Activated naive CD4-positive, alpha-beta T cell treated with anti-CD3 and anti-CD28 coated beads, Interleukin-2, amount 50 U/mL, for 72 hours (primary cell): ENCODE measurements at regions not wholly inside any gene's neighbourhood (a gene's known extent, or its start where the extent isn't known, plus 50 kb on each side); places are given as distances from the start of the nearest gene placed in this dataset.
"Not testable (repeated sequence)": the region's sequence is repeated elsewhere in the genome, so short reads cannot be mapped to it uniquely, and the experiment has no call there.

ENCODE experiments used
- ATAC-seq, 2 donors: fragments of 150-1000 bp; cut with Tn5 transposase; 2 replicates each; pipeline ENCODE4 v1.10.0; 2021; ENCODE audit warnings: mild to moderate bottlenecking in 2 of 2, moderate library complexity in 2 of 2
- DNase-seq, 2 donors: peaks; one replicate each; pipeline ENCODE4 v3.0.0; 2021 to 2022; ENCODE audit warnings: low spot score in 2 of 2
- H3K27ac Mint-ChIP-seq, 2 donors: one replicate each; pipeline ENCODE4 v1.8.0; 2022; ENCODE audit warnings: mild to moderate bottlenecking in 2 of 2, mixed read lengths in 2 of 2
- H3K36me3 Mint-ChIP-seq, 2 donors: one replicate each; pipeline ENCODE4 v1.8.0; 2022; ENCODE audit warnings: mixed read lengths in 2 of 2
- H3K9me3 Mint-ChIP-seq, 2 donors: one replicate each; pipeline ENCODE4 v1.8.0; 2022; ENCODE audit warnings: mixed read lengths in 2 of 2

DNA sequence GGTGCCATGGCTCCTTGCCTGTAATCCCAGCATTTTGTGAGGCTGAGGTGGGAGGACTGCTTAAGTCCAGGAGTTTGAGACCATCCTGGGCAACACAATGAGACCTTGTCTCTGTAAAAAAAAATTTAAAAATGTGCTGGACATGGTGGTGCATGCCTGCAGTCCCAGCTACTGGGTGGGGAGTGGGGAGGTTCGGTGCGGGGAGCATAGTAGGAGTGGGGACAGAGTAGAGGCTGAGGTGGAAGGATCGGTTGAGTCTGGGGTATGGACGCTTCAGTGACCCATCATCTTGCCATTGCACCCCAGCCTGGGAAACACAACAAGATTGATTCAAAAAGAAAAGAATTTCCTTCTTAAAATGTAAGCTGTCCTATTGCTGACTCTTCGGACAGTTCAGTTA, 1490.0 kb upstream of the GBE1 start:
- H3K9me3 Mint-ChIP-seq, result peaks cover 14 to 15% of the 10 kb centered on the region in 2 donors
- DNase-seq, result no peak
- no peak overlapping the region for H3K27ac Mint-ChIP-seq
- no peak for ATAC-seq
- H3K36me3 Mint-ChIP-seq, result peaks cover 0 to 11% of the 10 kb centered on the region in 2 donors

DNA sequence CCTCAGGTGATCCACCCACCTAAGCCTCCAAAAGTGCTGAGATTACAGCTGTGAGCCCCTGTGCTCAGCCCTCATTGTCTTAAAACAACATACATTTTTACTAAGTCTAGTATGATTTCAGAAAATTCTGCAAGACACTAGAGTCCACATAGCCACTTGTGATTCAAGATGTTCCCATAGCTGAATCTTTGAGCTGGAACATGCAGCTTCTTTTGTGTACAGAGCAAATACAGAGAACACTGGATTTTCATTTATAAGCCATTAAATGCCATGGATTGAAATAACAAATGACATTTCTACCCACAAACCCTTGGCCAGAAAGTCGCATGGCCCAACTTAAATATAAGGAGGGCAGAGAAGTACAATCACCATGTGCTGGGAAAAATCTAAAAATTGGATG, 1489.2 kb upstream of the GBE1 start:
- no peak overlapping the region for H3K27ac Mint-ChIP-seq
- peaks cover 18% of the 10 kb centered on the region in 2 donors for H3K9me3 Mint-ChIP-seq
- no peak for ATAC-seq
- H3K36me3 Mint-ChIP-seq, result peaks cover 0 to 19% of the 10 kb centered on the region in 2 donors
- no peak for DNase-seq

DNA sequence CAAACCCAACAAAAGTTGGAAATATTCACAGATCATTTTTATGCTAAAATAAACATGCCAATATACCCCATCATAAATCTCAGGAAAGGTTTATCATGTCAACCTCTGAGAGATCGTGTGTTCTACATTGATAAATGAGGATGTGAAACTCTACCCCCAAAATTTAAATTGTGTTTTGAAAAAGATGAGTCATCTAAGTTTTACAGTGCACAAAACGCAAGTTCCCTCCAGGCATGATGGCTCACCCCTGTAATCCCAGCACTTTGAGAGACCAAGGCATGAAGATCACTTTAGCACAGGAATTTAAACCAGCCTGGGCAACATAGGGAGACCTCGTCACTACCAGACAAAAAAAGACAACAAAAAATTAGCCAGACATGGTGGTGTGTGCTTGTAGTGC, 1487.0 kb upstream of the GBE1 start:
- DNase-seq (no peak), ATAC-seq (no peak)
- no peak overlapping the region for H3K27ac Mint-ChIP-seq
- H3K36me3 Mint-ChIP-seq, result peaks cover 0 to 22% of the 10 kb centered on the region in 2 donors
- H3K9me3 Mint-ChIP-seq, result peaks cover 27 to 28% of the 10 kb centered on the region in 2 donors

DNA sequence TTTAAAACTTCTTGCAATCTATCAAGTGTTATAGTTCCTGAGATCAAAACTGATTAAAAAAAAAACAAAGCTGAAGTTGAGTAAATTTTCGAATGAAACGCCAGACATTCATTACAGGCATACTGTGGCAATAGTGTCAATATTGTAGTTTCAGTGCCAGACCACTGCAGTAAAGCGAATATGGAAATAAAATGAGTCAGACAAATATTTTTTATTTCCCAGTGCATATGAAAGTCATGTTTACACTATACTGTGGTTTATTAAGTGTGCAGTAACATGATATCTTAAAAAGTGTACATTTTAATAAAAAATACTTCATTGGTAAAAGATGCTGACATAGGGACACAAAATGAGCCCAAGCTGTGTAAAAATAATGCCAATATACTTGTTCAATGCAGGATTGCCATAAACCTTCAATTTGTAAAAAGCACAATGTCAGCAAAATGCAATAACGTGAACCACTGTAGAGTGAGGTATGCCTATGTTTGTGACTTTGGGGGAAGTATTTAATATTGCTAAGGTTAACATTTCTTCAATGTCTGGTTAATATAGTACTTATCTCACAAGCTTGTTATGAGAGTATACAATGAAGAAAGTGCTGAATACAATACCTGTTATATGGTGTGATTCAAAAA, 1473.9 kb upstream of the GBE1 start:
- DNase-seq (no peak), ATAC-seq (no peak)
- peaks cover 4 to 18% of the 10 kb centered on the region in 2 donors for H3K9me3 Mint-ChIP-seq
- H3K27ac Mint-ChIP-seq, result no peak overlapping the region
- no peaks in the 10 kb centered on the region for H3K36me3 Mint-ChIP-seq

DNA sequence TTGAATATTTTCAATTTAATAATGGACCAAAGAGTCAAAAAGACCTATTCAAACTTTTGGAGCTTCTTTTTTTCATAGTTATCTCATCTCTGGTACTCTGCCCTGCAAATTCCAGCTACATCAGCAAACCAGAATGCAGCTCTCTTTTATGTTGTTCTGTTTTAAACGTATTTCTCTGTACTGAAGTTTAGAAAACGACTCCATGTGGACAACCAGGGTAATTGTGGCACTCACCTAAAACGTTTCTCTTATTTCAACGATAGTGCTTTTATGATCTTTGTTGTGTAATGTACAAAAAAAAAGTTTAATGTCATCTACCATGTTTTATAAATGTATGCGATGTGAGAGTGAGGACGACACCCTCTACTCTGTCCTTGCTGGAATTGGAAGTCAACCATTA, 1472.3 kb upstream of the GBE1 start:
- no peaks in the 10 kb centered on the region for H3K36me3 Mint-ChIP-seq
- no peak overlapping the region for H3K27ac Mint-ChIP-seq
- ATAC-seq (no peak), DNase-seq (no peak)
- H3K9me3 Mint-ChIP-seq, result peaks cover 4 to 16% of the 10 kb centered on the region in 2 donors

DNA sequence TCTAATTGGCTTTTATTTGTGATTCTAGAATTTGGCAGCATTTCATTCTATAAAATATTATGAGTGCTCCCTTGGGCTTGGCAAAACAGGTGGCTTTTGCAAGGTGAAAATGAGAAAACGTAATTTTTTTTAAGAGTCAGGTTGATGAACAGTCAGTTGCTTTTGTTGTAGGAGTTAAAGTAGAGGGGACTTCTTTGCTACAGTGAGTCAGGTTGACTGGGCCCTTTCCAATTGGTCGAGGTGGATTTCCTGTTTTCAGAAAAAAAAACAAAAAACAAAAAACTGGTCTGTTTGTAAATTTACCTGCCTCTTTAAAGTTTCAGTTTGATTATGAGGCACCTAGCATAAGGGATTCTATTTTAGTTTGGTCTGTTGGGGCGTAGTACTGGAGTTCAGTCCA, 1469.4 kb upstream of the GBE1 start:
- no peak for DNase-seq
- H3K27ac Mint-ChIP-seq, result no peak overlapping the region
- no peak for ATAC-seq
- H3K36me3 Mint-ChIP-seq, result no peaks in the 10 kb centered on the region
- peaks cover 0 to 28% of the 10 kb centered on the region in 2 donors for H3K9me3 Mint-ChIP-seq

DNA sequence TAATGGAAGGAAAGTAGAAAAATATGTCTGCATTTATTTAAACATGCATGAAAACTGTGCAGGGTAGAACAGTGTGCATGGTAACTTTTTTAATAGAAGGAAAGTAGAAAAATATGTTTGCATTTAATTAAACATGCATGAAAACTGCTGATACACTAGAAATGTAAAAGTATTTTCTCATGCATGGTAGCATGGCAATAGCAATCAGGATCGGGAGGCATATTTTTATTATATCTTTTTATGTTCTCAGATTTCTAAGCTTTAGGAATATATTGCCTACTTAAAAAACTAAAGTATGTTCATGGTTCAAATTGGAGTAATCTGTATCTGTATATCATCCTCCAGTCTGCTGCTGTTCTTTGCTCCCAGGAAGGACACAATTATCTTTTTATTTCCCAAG, 1468.9 kb upstream of the GBE1 start:
- DNase-seq (no peak), ATAC-seq (no peak)
- no peak overlapping the region for H3K27ac Mint-ChIP-seq
- H3K36me3 Mint-ChIP-seq, result no peaks in the 10 kb centered on the region
- H3K9me3 Mint-ChIP-seq, result peaks cover 0 to 28% of the 10 kb centered on the region in 2 donors

DNA sequence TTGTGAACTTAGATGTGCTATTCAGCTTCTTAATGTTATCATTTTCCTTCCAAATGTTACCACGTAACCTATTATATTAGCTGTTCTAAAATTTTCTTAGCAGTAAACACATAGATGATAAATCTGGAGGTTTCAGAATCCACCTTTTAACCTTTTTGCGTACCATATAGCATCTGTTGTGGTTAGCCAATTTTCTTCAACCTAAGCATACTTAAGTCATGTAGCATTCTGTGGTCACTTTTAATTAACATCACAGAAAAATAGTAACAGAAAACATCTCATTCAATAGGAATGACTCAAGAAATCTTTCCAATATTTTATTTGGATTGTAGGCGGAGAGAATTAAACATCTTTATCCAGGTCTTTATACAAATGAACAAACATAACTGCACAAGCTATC, 1465.3 kb upstream of the GBE1 start:
- ATAC-seq (no peak), DNase-seq (no peak)
- Mint-ChIP-seq H3K9me3 (peaks cover 3 to 20% of the 10 kb centered on the region in 2 donors), H3K36me3 (no peaks in the 10 kb centered on the region), H3K27ac (no peak overlapping the region)

DNA sequence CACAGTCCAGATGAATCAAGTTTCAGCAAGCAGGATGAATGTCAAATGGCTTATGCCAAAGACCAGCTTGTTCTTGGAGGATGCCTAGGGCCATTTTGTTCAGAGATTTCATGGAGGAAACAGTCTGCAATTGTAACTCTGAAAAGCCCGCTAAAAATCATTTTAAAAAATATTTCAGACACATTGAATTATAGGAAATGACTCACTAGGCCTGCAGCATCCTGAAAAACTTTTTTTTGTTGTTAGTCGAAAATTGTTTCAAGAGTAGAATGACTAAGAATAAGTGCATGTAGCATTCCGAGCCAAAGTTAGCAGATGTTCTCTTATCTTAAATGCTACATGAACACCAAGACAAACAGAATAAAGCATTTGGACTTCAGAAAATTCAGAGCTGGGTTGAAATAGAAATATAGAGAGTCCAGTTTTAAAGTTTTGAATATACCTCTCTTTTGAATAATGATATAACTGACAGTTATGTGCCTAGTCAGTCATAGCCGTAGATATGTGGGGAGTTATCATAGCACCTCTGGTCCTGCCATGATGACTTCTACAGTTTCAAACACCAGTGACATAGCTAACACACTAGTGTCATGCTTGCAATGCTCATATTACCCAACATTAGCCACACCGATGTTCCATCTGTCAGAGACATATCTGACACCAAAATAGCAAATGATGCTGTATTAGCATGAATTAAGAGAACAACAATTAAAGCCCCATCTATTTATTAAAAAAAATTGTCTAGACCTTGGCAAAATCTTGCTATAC, 1462.8 kb upstream of the GBE1 start:
- DNase-seq (no peak), ATAC-seq (no peak)
- Mint-ChIP-seq H3K9me3 (peaks cover 3 to 12% of the 10 kb centered on the region in 2 donors), H3K27ac (no peak overlapping the region), H3K36me3 (no peaks in the 10 kb centered on the region)

DNA sequence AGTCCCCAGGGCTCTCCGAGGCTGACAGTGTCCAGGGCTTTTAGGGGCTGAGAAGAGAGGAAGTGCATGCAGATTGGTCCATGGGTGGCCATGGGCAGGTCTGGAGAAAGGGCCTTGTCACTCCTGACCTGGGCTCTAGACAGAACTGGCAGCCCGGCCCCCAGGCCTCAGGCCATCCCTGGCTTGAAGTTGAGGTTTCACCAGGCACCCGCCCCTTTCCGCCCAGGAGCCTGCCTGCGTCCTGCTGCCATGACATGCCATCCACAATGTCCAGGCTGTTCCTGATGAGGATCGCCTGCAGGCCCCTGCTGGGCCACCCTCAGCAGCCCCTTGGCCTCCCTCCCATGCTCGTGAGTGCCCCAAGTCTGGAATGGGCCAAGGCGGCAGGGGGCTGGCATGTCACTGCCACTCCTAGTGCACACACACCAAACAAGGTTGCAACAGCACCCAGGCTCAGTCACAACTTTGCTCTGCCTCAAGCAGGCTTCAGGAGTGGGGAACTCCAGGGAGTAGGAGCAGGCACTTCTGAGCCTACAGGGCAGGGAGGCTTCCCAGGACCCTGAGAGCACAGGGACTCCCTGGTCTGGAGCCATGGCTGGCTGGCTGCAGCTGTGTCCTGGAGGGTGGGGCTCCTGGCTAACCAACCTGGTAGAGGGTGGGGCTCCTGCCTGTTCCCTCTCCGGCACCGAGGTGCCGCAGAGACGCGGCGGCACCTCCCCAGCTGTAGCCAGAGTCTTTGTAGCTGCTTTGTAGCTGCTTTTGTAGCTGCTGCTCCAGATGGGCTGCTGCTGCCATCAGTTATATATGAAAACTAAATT, 1457.1 kb upstream of the GBE1 start:
- no peaks in the 10 kb centered on the region for H3K36me3 Mint-ChIP-seq
- no peak for ATAC-seq

DNA sequence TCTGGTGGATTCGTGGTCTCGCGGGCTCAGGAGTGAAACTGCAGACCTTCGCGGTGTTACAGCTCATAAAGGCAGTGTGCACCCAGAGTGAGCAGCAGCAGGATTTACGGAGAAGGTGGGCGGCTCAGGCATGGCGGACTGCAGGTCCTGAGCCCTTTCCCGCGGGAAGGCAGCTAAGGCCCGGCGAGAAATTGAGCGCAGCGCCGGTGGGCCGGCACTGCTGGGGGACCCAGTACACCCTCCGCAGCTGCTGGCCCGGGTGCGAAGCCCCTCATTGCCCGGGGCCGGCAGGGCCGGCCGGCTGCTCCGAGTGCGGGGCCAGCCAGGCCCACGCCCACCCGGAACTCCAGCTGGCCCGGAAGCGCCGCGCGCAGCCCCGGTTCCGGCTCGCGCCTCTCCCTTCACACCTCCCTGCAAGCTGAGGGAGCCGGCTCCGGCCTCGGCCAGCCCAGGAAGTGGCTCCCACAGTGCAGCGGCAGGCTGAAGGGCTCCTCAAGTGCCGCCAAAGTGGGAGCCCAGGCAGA, 1456.2 kb upstream of the GBE1 start:
- not testable (repeated sequence) for ATAC-seq, H3K27ac Mint-ChIP-seq, H3K36me3 Mint-ChIP-seq
- DNase-seq, result peak in 1 of 2 donors; percentile 44
- H3K9me3 Mint-ChIP-seq, result peaks cover 10 to 14% of the 10 kb centered on the region in 2 donors

More for the DNA sequence above, 1457.1 kb upstream of the GBE1 start:
- Mint-ChIP-seq H3K9me3 (peaks cover 9 to 15% of the 10 kb centered on the region in 2 donors), H3K27ac (no peak overlapping the region)
- no peak for DNase-seq

DNA sequence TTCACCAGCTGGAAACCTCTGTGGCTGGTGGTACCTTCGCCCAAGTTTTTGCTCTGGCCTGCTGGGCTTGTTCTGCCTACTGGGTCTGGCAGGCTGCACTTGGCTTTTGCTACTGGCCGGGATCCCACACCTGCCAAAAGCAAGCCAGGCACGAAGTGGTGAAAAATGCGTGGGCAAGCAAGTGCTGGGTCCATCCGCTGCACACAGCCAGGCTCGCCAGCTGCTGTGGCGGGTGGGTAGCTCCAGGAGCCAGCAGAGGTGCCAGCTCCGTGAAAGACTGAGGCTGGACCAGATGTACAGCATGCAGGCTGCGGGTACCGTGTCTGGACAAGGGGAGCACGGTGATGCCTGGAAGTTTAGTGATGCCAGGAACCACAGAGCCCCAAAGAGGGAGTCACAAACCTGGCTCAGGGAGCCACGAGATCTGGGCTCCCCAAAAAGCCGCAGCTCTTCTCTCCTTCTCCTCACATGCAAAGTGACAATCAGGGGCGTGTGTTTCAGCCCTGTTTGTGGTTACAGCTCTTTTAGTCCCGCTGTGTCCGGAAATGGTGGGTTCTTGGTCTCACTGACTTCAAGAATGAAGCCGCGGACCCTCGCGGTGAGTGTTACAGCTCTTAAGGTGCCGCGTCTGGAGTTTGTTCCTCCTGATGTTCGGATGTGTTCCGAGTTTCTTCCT, 1455.6 kb upstream of the GBE1 start:
- no peak for ATAC-seq
- Mint-ChIP-seq H3K27ac (no peak overlapping the region), H3K36me3 (no peaks in the 10 kb centered on the region)

DNA sequence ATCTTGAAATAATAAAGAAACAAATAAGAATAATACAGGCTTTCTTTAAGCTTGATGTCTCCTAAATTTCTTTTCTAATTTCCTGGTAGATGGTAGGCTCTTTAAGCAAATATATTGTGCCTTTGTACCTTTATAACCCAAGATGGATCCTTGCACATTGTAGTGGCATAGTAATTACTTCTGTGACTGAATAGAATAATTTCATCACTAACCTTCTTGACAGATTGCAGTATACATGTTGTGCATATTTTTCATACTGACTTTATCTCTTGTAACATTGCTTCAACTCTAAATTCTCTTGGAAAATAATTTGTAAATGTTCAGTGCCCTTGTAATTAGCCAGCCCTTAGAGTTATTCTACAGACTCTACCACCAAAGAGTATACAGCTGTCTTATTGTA, 1433.8 kb upstream of the GBE1 start:
- DNase-seq (no peak), ATAC-seq (no peak)
- H3K27ac Mint-ChIP-seq, result no peak overlapping the region
- H3K36me3 Mint-ChIP-seq, result no peaks in the 10 kb centered on the region
- peaks cover 6 to 22% of the 10 kb centered on the region in 2 donors for H3K9me3 Mint-ChIP-seq

More for the DNA sequence above, 1455.6 kb upstream of the GBE1 start:
- H3K9me3 Mint-ChIP-seq, result peaks cover 10 to 13% of the 10 kb centered on the region in 2 donors
- DNase-seq, result peak in 1 of 2 donors; percentile 46

DNA sequence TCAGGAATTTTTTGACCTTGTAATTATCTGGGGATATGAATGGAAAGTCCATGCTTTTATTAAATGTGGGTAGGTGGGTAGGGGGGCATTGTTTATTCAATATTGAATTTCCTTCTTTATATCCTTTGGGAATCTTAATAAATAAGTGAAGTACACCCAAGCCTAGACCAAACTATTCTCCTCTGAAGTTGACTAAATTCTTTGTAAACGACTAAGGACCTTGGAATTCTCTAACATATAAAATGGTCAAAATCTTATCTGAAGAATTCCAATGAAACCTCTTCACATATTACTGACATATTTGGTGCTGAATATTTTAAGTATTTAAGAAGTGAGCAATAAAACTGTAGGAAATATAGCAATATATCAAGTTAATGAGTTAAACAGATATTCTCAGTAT, 1432.1 kb upstream of the GBE1 start:
- DNase-seq, result no peak
- Mint-ChIP-seq H3K36me3 (no peaks in the 10 kb centered on the region), H3K27ac (no peak overlapping the region), H3K9me3 (peaks cover 6 to 19% of the 10 kb centered on the region in 2 donors)
- no peak for ATAC-seq

DNA sequence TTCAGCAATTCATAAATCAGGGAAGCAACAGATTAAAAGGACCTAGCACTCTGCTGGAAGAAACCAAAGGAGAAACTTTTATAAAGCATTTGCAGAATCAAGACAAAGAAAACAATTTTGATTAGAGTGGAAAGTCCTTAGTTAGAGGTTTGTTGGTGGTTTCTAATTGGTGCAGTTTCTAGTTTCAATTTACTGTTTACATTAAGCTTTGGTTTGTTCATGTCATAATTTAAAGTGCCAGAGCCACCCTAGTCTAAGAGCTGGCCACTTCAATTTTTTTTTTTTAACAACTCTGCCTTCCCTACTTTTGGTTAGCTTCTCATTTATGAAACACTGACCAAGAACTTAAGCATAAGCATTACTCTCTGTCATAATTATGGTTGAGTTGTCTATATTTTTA, 1428.2 kb upstream of the GBE1 start:
- Mint-ChIP-seq H3K27ac (no peak overlapping the region), H3K9me3 (peaks cover 16 to 17% of the 10 kb centered on the region in 2 donors), H3K36me3 (no peaks in the 10 kb centered on the region)
- no peak for ATAC-seq
- DNase-seq, result no peak

DNA sequence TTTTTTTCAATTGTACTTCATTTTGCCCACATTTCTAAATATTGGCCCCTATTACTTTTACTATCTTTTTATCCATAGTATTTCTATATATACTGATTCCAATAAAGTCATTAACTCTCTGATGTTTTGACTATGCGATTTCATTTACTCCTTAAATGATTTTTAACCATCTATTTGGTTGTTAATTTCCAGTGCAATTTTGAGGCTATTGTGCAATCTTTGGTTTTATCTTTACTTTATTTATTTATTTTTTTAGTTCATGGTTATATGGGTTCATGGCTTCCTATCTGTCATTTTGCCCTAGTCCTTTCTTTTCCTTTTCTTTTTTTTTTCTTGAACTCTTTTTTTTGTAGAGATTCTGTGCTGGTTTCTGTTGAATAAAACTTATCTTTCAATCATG, 1408.0 kb upstream of the GBE1 start:
- no peak overlapping the region for H3K27ac Mint-ChIP-seq
- no peak for DNase-seq
- peaks cover 5 to 9% of the 10 kb centered on the region in 2 donors for H3K9me3 Mint-ChIP-seq
- ATAC-seq, result no peak
- H3K36me3 Mint-ChIP-seq, result no peaks in the 10 kb centered on the region
